ENCODE measurements at regions not wholly inside any gene's neighbourhood (a gene's known extent, or its start where the extent isn't known, plus 50 kb on each side); places are given as distances from the start of the nearest gene placed in this dataset.

DNA sequence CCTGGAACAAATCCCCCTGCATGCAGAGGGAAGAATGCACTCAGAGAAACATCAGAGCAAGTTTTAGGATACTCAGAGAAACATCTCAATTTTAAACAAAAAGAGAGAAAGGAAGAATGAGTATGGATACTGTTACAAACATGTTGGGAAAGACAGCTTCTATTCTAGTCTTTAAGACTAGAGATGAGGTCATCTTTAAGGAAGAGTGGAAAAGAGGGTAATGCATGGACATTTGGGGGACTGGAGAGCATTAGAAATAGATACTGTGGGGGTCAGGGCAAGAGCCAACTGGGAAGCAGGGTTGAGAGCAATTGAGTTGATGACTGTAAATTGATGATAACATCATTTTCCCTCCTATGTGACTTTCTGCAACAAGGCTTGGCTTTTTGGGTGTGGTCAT lies 431.2 kb downstream of the CDH26 start:
- Histone ChIP-seq H3K27ac (ENCODE audit: insufficient read depth, low read length, poor library complexity, severe bottlenecking) (no peak overlapping the region), H3K36me3 (ENCODE audit: control insufficient read depth, insufficient read depth, low read length) (no peaks in the 10 kb centered on the region), H3K27me3 (replicated peaks; ENCODE audit: control insufficient read depth, insufficient read depth, low read length, poor library complexity, severe bottlenecking) (no peaks in the 10 kb centered on the region), H3K4me1 (ENCODE audit: control insufficient read depth, insufficient read depth, low read length, poor library complexity, severe bottlenecking) (no peaks in the 10 kb centered on the region), H3K9me3 (ENCODE audit: control insufficient read depth, low read length) (no peaks in the 10 kb centered on the region), H3K4me3 (ENCODE audit: insufficient read depth, low read depth, low read length, poor library complexity, severe bottlenecking) (no peak overlapping the region)
- DNase-seq, result no peak

DNA sequence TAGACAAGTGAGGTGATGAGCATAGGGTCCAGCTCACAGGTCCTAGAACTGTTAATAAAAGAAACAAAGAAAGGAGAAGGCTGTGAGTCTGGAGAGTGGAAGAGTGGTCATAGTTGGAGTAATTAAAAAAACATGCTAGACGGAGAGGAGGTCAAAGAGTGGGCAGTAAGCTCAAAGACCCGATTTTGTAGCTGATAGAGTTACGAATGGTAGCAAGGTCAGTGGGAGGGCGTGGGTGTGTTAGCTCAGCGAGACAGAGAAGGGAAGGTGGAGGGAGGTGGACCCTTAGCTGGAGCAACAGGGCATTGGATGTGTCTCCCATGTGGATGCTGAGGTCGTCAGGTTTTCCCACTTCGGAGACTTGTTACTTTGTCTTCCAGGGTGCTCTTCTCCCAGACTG lies 431.7 kb downstream of the CDH26 start:
- no peaks in the 10 kb centered on the region for H3K36me3 ChIP-seq (ENCODE audit: control insufficient read depth, insufficient read depth, low read length)
- no peaks in the 10 kb centered on the region for H3K4me1 ChIP-seq (ENCODE audit: control insufficient read depth, insufficient read depth, low read length, poor library complexity, severe bottlenecking)
- H3K4me3 ChIP-seq (ENCODE audit: insufficient read depth, low read depth, low read length, poor library complexity, severe bottlenecking), result no peak overlapping the region
- DNase-seq, result no peak
- H3K9me3 ChIP-seq (ENCODE audit: control insufficient read depth, low read length), result no peaks in the 10 kb centered on the region
- no peak overlapping the region for H3K27ac ChIP-seq (ENCODE audit: insufficient read depth, low read length, poor library complexity, severe bottlenecking)
- H3K27me3 ChIP-seq (replicated peaks; ENCODE audit: control insufficient read depth, insufficient read depth, low read length, poor library complexity, severe bottlenecking), result no peaks in the 10 kb centered on the region

DNA sequence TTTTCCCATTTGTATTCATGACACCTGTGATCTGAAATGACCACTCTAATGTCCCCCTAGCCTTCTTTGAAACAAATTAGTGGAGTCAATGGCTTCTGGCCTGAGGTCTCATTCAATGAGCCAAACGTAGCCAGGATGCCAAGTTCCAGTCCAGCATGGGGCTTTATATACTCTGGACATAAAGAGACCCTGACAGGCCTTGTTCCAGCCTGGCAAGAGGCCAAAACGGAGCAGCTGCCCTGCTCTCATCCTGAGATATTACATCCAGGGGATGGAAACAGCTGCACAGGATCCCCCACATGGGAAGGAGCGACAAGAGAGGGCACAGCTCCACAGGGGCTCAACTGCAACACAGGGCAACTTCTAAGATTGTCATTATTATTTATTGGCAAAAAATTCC lies 437.8 kb downstream of the CDH26 start:
- Histone ChIP-seq H3K4me1 (ENCODE audit: control insufficient read depth, insufficient read depth, low read length, poor library complexity, severe bottlenecking) (no peaks in the 10 kb centered on the region), H3K27me3 (replicated peaks; ENCODE audit: control insufficient read depth, insufficient read depth, low read length, poor library complexity, severe bottlenecking) (no peaks in the 10 kb centered on the region), H3K27ac (ENCODE audit: insufficient read depth, low read length, poor library complexity, severe bottlenecking) (no peak overlapping the region), H3K36me3 (ENCODE audit: control insufficient read depth, insufficient read depth, low read length) (no peaks in the 10 kb centered on the region), H3K4me3 (ENCODE audit: insufficient read depth, low read depth, low read length, poor library complexity, severe bottlenecking) (no peak overlapping the region), H3K9me3 (ENCODE audit: control insufficient read depth, low read length) (no peaks in the 10 kb centered on the region)
- DNase-seq, result no peak

DNA sequence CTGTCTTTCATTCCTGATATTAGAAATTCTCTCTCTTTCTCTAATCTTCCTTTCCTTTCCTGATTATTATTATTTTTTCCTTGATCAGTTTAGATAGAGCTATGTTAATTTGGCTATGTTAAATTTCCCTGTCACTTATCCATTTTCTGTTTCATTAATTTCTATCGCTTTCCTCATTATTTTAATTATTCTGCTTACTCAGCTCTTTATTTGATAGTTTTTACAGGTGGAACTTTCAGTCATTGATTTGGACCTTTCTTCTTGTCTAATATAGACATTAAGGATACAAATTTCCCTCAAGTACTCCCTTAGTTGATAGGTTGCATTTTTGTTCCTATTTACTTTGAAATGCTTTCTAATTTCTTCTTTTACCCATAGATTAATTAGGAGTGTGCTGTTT lies 442.3 kb downstream of the CDH26 start:
- Histone ChIP-seq H3K4me1 (ENCODE audit: control insufficient read depth, insufficient read depth, low read length, poor library complexity, severe bottlenecking) (no peaks in the 10 kb centered on the region), H3K36me3 (ENCODE audit: control insufficient read depth, insufficient read depth, low read length) (no peaks in the 10 kb centered on the region), H3K9me3 (ENCODE audit: control insufficient read depth, low read length) (no peaks in the 10 kb centered on the region), H3K27ac (ENCODE audit: insufficient read depth, low read length, poor library complexity, severe bottlenecking) (no peak overlapping the region), H3K27me3 (replicated peaks; ENCODE audit: control insufficient read depth, insufficient read depth, low read length, poor library complexity, severe bottlenecking) (no peaks in the 10 kb centered on the region), H3K4me3 (ENCODE audit: insufficient read depth, low read depth, low read length, poor library complexity, severe bottlenecking) (no peak overlapping the region)
- no peak for DNase-seq

DNA sequence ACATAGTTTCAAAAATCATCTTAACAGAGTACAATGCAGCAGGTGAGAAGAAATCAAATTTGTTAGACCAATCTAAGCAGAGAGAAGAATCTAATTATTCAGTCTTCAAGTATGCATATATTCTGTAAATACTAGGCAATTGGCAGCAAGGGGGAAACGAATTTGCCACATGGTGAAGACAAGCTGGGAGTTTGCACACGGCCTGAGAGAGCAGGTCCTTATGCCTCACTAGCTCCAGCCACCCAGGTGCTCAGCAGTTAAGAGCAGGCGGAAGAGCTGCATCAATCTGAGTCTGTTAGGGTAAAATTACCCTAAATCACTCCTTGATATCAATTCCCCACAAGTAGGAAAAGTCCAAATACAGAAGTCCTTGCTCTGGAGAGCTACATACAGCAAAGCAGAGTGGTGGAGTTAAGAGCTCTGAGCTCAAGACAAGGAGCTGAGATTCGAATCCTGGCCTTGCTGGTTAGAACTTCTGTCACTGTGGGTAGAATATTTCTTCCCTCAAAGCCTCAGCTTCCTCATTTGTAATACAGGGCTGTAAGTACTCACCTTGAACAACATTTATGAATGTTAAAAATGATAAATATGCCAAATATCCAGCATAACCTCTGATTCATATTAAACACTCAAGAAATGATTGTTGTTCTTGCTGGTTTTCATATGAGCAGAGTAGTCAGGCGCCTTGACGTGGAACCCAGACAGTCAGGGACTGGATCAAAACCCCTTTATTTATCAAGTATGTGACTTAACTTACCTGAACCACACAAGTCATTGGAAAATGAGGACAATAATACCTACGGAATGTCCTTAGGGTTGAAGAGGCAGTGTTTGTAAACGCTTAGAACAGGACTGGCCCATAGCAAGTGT lies 444.2 kb downstream of the CDH26 start:
- H3K9me3 ChIP-seq (ENCODE audit: control insufficient read depth, low read length), result no peaks in the 10 kb centered on the region
- no peaks in the 10 kb centered on the region for H3K27me3 ChIP-seq (replicated peaks; ENCODE audit: control insufficient read depth, insufficient read depth, low read length, poor library complexity, severe bottlenecking)
- no peak for DNase-seq
- H3K36me3 ChIP-seq (ENCODE audit: control insufficient read depth, insufficient read depth, low read length), result no peaks in the 10 kb centered on the region
- H3K4me3 ChIP-seq (ENCODE audit: insufficient read depth, low read depth, low read length, poor library complexity, severe bottlenecking), result no peak overlapping the region
- H3K27ac ChIP-seq (ENCODE audit: insufficient read depth, low read length, poor library complexity, severe bottlenecking), result no peak overlapping the region
- no peaks in the 10 kb centered on the region for H3K4me1 ChIP-seq (ENCODE audit: control insufficient read depth, insufficient read depth, low read length, poor library complexity, severe bottlenecking)

DNA sequence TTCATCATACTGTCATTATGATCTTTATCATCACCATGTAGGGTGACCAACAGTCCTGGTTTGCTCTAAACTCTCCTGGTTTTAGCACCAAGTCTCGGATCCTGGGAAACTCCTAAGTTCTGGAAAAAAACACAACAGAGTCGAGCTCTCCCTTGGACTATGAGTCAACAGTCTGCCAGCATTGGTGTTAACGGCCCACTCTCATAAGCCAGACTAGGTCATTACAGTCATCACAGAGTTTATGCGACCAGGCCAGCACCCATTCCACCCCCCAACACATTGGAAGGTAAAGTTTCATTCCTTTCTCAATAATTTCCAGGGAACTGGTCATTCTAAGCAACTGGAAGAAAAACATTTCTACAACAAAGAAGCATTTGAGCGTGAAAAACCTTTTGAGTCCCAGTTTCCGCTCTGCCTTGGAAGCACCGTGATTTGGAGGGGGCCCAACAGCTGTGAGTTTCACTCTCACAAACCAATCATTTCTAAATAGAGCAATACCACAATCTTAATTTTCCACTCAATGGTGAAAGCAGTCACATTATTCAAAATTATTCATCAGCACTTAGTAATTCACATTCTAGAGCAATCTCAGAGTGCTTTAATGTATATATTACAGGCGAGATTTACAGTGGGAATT lies 445.0 kb downstream of the CDH26 start:
- Histone ChIP-seq H3K9me3 (ENCODE audit: control insufficient read depth, low read length) (no peaks in the 10 kb centered on the region), H3K27me3 (replicated peaks; ENCODE audit: control insufficient read depth, insufficient read depth, low read length, poor library complexity, severe bottlenecking) (no peaks in the 10 kb centered on the region), H3K27ac (ENCODE audit: insufficient read depth, low read length, poor library complexity, severe bottlenecking) (no peak overlapping the region), H3K4me1 (ENCODE audit: control insufficient read depth, insufficient read depth, low read length, poor library complexity, severe bottlenecking) (no peaks in the 10 kb centered on the region), H3K4me3 (ENCODE audit: insufficient read depth, low read depth, low read length, poor library complexity, severe bottlenecking) (no peak overlapping the region), H3K36me3 (ENCODE audit: control insufficient read depth, insufficient read depth, low read length) (no peaks in the 10 kb centered on the region)
- no peak for DNase-seq

DNA sequence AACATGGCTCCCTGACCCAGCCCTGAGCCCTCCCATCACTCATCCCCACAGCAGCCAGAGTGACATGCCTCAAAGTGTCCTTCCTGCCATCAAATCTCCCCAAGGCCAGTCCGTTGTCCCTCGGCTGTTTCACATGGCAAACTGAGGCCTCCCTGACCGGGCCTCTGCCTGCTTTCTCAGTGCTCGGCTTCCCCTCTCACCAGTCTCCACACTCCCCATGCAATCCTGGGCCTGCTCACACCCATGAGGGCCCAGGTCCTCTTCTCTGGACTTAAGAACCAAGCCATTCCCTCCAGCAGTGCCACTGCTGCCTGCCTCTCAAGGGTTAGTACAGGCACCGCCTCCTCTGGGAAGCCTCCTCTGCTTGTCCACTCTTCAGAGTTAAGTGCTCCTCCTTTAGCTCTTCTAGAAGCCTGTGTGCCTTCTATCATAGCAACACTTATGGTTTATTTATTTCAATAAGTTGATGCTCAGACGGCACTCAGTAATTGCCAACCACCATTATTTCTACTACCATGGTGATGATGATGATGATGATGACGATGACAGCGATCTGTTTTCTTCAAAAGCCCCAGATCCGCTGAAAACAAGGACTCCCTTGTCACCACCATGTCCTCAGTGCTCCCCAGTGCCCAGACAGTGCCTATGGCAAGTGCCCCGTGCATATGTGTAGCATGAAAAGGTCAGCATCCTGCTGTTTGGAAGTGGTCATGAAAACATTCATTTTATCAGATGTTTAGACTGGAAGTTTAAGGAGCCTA lies 449.0 kb downstream of the CDH26 start:
- no peak overlapping the region for H3K27ac ChIP-seq (ENCODE audit: insufficient read depth, low read length, poor library complexity, severe bottlenecking)
- no peak overlapping the region for H3K4me3 ChIP-seq (ENCODE audit: insufficient read depth, low read depth, low read length, poor library complexity, severe bottlenecking)
- H3K4me1 ChIP-seq (ENCODE audit: control insufficient read depth, insufficient read depth, low read length, poor library complexity, severe bottlenecking), result no peaks in the 10 kb centered on the region
- no peaks in the 10 kb centered on the region for H3K27me3 ChIP-seq (replicated peaks; ENCODE audit: control insufficient read depth, insufficient read depth, low read length, poor library complexity, severe bottlenecking)
- H3K36me3 ChIP-seq (ENCODE audit: control insufficient read depth, insufficient read depth, low read length), result no peaks in the 10 kb centered on the region
- no peak for DNase-seq
- H3K9me3 ChIP-seq (ENCODE audit: control insufficient read depth, low read length), result no peaks in the 10 kb centered on the region

DNA sequence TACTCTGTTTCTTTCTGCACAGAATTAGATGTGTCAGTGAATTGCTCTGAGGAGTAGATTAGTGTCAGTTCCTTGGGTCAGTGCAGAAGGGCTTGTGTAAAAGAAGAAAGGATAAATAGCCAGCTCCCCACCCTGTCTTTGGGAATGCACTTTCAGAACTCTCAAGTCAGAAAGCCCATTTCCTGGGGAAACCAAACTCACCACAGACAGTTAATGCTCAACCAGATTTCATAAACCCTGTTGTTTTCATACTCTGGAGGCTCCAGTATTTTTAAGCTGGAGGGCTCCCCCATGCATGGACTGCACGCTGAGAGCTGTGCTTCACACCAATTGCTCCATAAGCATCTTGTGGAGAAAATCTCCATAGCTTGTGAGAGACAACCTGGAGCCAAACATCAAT lies 449.7 kb downstream of the CDH26 start:
- Histone ChIP-seq H3K4me1 (ENCODE audit: control insufficient read depth, insufficient read depth, low read length, poor library complexity, severe bottlenecking) (no peaks in the 10 kb centered on the region), H3K27me3 (replicated peaks; ENCODE audit: control insufficient read depth, insufficient read depth, low read length, poor library complexity, severe bottlenecking) (no peaks in the 10 kb centered on the region), H3K36me3 (ENCODE audit: control insufficient read depth, insufficient read depth, low read length) (no peaks in the 10 kb centered on the region), H3K9me3 (ENCODE audit: control insufficient read depth, low read length) (no peaks in the 10 kb centered on the region), H3K27ac (ENCODE audit: insufficient read depth, low read length, poor library complexity, severe bottlenecking) (no peak overlapping the region), H3K4me3 (ENCODE audit: insufficient read depth, low read depth, low read length, poor library complexity, severe bottlenecking) (no peak overlapping the region)
- DNase-seq, result no peak

DNA sequence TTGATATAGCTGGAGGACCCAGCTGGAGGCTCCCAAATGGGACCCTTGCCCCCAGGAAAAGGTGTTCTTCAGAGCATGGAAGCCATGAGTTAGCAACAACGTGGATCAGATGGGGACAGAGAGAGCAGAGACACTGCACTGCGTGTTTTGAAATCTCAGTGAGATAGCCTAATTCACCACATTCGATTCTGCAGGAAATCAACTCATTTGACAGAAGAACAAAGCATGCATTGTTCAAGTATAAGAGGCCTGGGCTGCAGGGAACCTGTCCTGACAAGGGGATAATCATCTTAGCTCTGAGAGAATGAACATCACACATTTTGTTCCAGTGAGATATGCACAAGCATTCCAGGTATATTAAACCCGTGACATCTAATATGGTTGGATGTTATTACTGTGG lies 450.2 kb downstream of the CDH26 start:
- Histone ChIP-seq H3K4me3 (ENCODE audit: insufficient read depth, low read depth, low read length, poor library complexity, severe bottlenecking) (no peak overlapping the region), H3K4me1 (ENCODE audit: control insufficient read depth, insufficient read depth, low read length, poor library complexity, severe bottlenecking) (no peaks in the 10 kb centered on the region), H3K27ac (ENCODE audit: insufficient read depth, low read length, poor library complexity, severe bottlenecking) (no peak overlapping the region), H3K9me3 (ENCODE audit: control insufficient read depth, low read length) (no peaks in the 10 kb centered on the region), H3K36me3 (ENCODE audit: control insufficient read depth, insufficient read depth, low read length) (no peaks in the 10 kb centered on the region), H3K27me3 (replicated peaks; ENCODE audit: control insufficient read depth, insufficient read depth, low read length, poor library complexity, severe bottlenecking) (no peaks in the 10 kb centered on the region)
- no peak for DNase-seq

Measured in effector memory CD4-positive, alpha-beta T cell (primary cell).